Glomerular visceral epithelial cell (primary cell): ENCODE measurements at regions not wholly inside any gene's neighbourhood (a gene's known extent, or its start where the extent isn't known, plus 50 kb on each side); places are given as distances from the start of the nearest gene placed in this dataset.

Source experiments
- DNase-seq: peaks from one replicate; pipeline ENCODE4 v3.0.0-alpha.2; 2016; ENCODE audit errors: extremely low spot score

GRCh38 chr11:116122697-116123472 lies 618.7 kb upstream of the CADM1 start:
- no peak for DNase-seq

- no peak for DNase-seq
Observed at GRCh38 chr11:116119158-116119557, 614.9 kb upstream of the CADM1 start.

DNA sequence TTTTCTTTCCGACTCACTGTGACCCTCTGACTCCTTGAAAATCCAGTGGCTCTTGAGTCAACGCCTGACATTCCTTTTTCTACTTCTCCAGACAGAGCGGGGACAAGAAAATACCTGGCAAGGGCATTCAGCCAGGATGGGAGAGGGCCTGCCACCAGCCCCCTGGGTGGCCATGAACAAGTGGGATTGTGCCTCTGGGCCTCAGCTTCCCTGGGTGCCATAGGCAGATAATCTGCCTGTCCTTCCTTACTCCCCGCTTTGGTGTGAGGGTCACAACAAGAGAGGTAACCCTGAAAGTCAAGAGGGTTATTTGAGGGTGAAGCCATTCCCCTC lies 613.9 kb upstream of the CADM1 start:
- no peak for DNase-seq

- DNase-seq: no peak
Observed at GRCh38 chr11:116117331-116118137, 613.3 kb upstream of the CADM1 start.

- DNase-seq: no peak
Observed at GRCh38 chr11:116115801-116116200, 611.6 kb upstream of the CADM1 start.

GRCh38 chr11:116114198-116114651 lies 610.0 kb upstream of the CADM1 start:
- DNase-seq: no peak

GRCh38 chr11:116112087-116112935 lies 608.1 kb upstream of the CADM1 start:
- DNase-seq: no peak

GRCh38 chr11:116111546-116111945 lies 607.3 kb upstream of the CADM1 start:
- no peak for DNase-seq

GRCh38 chr11:116110802-116111201 lies 606.6 kb upstream of the CADM1 start:
- DNase-seq: no peak

DNA sequence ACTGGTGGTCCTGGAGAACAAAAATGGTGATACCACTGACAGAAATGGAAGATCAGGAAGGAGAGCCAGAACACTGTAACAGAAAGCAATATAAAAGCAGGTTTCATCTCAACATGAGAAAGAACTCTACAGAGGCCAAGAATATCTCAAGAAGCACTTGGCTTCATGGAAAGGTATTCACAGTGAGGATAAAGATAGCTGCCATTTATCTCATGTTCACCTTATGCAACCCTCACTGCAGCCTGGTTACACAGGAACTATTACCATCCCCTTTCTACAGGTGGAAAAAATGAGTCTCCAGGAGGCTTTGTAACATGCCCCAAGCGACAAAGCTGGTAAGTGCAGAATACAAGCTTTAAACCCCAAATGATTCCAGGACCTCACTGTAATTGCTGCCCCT lies 606.1 kb upstream of the CADM1 start:
- DNase-seq: no peak

- peak; percentile 47 for DNase-seq
Observed at GRCh38 chr11:116109228-116109627, 605.0 kb upstream of the CADM1 start.

GRCh38 chr11:116108161-116108560 lies 603.9 kb upstream of the CADM1 start:
- DNase-seq: no peak

GRCh38 chr11:116107229-116107628 lies 603.0 kb upstream of the CADM1 start:
- no peak for DNase-seq

DNA sequence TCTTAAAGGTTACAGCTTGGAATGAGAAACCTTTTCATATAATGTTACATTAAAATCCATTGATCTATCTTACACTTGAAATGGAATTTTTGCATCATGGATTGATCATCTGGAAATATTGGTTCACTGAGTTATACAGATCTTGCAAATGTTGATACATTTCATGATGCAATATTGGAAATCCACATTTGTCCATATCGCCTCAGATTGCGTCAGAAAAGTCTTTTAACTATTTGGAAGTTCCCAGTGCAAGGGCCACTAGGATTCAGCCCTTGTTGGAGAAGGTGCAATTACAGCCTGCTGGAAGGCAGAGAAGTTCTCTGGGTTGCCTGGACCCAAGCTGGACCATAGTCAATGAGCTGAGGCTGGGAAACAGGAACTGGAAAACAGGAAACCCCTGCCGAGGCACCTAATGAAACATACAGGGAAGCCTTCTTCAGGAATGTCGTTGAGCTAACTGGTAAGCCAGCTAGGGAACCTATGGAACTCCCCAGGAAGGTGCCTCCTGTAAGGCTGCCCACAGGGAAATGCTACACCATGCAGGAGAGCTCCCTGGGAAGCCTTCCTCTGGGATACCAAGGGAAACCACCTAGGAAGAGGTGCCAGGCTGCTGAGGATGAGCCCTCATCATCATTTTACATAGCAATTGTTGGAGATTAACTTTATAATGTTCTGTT lies 600.4 kb upstream of the CADM1 start:
- DNase-seq: no peak

- no peak for DNase-seq
Observed at GRCh38 chr11:116101902-116102301, 597.7 kb upstream of the CADM1 start.

- no peak for DNase-seq
Observed at GRCh38 chr11:116100016-116100415, 595.8 kb upstream of the CADM1 start.

DNA sequence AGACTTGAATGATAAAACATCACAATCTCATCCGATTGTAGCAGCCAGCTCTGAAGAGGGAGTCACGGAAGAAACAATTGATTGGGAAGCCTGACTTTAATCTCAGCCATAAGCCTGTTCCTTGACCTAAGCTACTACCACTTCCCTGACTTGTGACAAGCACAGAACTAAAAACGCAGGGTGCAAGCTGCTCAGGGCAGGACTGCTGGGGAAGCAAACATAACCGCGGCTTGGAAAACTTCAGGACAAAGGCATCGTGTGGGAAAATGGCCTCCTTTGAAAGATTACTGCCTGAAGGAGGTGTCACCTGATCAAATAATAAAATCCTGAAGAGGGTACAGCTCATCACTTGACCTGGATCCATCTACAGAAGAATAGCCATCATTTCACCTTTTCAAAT lies 595.3 kb upstream of the CADM1 start:
- DNase-seq: no peak

DNA sequence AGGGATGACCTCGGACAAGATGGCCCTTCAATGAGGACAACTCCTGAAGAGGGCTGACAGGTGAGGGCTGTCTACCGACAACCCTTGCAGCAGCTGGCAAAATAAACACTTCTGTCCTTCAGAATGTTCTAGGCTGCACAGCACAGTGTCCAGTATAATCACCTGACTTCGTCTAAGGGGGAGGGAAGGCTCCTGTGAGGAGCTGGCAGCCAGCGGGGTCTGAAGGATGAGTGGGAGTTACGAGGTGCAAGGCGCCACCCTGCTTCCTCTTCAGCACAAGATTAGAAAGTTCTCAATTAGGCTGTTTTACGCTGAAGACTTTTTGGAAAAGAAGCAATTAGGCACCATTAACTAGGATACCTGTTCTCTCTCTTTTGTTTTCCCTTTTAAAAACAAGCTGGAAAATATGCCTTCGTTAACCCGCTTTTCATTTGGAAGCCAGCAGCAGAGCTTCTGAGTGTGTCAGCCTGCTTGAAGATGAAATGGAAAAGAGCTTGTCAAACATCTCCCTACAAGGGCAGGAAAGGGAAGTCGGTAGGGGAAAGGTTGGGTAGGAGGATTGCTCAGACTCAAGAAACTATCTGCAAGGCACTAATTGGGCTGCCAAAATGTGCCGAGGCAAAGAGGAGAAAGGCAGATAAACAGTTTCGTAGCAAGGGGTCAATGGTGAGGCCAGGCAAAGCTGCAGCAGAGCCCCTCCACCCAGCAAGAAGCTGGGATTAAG lies 592.2 kb upstream of the CADM1 start:
- no peak for DNase-seq

DNA sequence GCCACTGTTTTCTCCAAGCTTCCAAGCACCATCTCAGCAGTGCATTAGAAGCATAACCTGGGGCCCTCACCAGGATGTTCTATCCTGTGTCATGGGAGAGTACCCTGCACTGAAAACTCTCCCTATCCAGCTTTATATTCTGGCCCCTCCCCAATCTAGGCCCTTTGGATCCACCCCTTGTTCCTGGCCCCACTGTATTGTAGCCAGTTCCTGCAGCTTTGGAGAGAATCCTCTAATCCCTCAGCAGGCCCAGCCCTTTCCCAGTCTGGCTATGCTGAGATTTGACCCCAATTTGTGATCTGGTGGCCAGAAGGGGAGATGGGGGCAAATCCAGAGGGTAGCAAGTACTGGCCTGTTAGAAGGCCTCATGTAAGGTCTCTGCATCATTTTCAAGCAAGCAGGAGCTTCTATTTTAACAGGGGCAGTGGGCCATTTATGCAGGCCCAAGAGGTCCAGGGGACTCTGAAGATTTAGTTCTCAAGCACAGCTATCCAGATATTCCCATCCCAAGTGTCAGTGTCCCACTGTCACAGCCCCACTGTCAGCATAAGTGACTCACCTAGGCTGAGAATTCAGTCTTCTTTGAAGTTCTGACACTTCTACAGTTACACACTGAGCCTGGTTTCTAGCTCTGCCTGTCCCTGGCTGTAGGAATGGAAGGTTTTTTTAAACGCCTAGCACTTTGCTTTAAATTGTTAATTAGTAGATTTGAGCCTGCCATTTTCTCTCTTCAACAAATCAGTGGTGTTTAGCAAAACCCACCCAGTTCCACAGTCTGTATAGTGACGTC lies 589.5 kb upstream of the CADM1 start:
- DNase-seq: no peak

DNA sequence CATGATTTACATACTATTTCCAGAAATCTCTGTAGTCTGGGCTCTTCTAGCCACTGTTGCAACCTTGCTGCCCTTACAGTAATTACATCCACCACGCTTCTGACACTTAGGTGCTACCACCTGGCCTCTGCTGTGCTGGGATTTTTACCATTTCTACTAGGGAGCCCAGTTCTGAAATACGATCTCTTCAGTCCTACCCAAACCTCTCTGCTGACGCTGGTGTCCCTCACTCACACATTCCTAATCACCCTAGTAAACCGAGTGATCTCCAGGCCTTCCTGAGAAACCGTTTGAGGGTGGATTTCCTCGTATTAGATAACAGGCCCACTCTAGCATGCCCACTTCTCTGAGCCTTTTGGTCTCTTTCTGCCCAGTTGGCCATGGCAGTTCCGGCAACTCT lies 588.9 kb upstream of the CADM1 start:
- no peak for DNase-seq
